ENCODE measurements at regions not wholly inside any gene's neighbourhood (a gene's known extent, or its start where the extent isn't known, plus 50 kb on each side); places are given as distances from the start of the nearest gene placed in this dataset.
"Not testable (repeated sequence)": the region's sequence is repeated elsewhere in the genome, so short reads cannot be mapped to it uniquely, and the experiment has no call there.

DNA sequence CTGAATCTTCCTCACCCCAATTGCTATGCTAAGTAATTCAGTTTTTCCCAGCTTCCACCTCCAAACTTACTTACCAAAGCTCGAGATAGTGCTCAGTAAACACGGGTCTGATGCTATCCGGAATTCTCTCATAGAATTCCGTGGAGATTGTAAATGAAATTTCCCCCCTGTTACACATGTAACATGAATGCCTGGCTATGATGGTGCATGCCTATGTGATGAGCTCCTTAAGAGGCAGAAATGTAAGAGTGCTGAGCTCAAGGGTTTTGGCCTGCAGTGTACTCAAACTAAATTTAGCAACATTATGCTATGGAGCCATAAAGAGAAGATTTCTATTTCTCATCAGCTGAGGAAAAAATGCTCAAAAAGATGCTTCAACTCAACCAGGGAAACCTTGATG, 133.4 kb upstream of the FUT9 start:
- in situ Hi-C loops (cut with MboI; ENCODE audit: low pct_unique_long_range_greater_than_20kb, low sequenced_read_pairs, unreplicated experiment), result no loop called here
- TF ChIP-seq CTCF (IDR thresholded peaks at IDR 0.05; ENCODE audit: extremely low read depth, insufficient read depth, missing control alignments), result no peak
- DNase-seq (ENCODE audit: low spot score), result no peak

DNA sequence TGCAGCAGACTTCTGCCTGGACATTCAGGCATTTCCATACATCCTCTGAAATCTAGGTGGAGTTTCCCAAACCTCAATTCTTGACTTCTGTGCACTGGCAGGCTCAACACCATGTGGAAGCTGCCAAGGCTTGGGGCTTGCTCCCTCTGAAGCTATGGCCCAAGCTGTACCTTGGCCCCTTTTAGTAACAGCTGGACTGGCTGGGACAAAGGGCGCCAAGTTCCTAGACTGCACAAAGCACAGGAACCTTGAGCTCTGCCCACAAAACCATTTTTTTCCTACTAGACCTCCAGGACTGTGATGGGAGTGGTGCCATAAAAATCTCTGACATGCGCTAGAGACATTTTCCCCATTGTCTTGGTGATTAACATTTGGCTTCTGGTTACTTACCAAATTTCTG, 127.1 kb upstream of the FUT9 start:
- in situ Hi-C loops (cut with MboI; ENCODE audit: low pct_unique_long_range_greater_than_20kb, low sequenced_read_pairs, unreplicated experiment); DNase-seq (ENCODE audit: low spot score): not testable (repeated sequence)

DNA sequence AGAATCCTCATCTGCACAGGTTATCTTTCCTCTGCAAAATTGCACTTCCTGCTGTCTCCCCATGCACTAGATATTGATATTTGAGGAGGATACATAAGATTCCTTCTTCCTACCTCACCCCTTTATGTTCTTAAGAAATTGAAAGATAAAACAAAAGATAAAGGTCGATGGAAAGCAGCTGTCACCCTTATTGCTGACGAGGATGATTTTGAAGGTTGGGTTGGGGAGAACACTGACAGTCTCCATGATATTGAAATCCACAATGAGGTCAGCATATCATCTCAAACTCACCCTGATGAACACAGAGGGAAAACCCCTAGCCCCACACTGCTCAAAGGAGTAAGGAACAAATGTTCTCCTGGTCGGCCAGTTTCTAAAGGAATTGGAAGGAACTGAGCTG, 110.6 kb upstream of the FUT9 start:
- in situ Hi-C loops (cut with MboI; ENCODE audit: low pct_unique_long_range_greater_than_20kb, low sequenced_read_pairs, unreplicated experiment), result no loop called here
- no peak for TF ChIP-seq CTCF (IDR thresholded peaks at IDR 0.05; ENCODE audit: extremely low read depth, insufficient read depth, missing control alignments)
- DNase-seq (ENCODE audit: low spot score), result no peak

DNA sequence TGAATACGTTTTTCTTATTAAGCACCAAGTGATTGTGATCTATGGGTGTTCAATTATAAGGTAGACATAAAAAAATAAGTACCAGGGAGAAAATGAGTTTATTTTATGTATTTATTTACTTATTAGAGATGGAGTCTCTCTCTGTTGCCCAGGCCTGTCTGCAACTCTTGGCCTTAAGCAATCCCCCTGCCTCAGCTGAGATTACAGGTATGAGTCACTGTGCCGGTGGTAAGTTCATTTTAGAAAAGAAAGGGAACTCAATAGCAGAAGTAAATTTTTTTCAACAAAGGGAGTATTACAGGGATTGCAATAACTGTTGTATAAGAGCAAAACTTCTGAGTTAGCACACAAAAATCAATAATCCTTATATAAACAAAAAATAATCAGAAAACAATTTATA, 98.7 kb upstream of the FUT9 start:
- no peak for TF ChIP-seq CTCF (IDR thresholded peaks at IDR 0.05; ENCODE audit: extremely low read depth, insufficient read depth, missing control alignments)
- in situ Hi-C loops (cut with MboI; ENCODE audit: low pct_unique_long_range_greater_than_20kb, low sequenced_read_pairs, unreplicated experiment), result no loop called here
- DNase-seq (ENCODE audit: low spot score), result no peak

DNA sequence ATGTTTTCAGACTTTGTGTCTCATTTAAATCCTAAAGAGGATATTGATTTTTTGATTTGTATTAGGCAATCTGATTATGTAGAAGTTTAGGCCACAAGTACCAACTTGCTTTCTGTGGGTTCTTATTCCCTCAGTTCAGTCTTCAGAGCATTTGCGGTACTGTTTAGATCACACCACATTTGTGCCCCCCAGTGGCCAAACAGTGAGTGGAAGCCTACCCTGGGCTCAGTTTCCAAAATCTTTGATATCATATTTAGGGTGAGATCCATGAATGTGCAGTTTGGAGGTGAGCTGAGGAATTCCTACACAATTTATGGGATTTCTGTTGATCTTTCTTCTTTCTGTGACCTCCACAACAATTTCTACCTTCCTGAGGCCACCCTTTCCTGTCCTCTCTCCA, 92.3 kb upstream of the FUT9 start:
- DNase-seq (ENCODE audit: low spot score), result peak; percentile 9
- in situ Hi-C loops (cut with MboI; ENCODE audit: low pct_unique_long_range_greater_than_20kb, low sequenced_read_pairs, unreplicated experiment), result no loop called here
- peak; percentile 51 for TF ChIP-seq CTCF (IDR thresholded peaks at IDR 0.05; ENCODE audit: extremely low read depth, insufficient read depth, missing control alignments)

DNA sequence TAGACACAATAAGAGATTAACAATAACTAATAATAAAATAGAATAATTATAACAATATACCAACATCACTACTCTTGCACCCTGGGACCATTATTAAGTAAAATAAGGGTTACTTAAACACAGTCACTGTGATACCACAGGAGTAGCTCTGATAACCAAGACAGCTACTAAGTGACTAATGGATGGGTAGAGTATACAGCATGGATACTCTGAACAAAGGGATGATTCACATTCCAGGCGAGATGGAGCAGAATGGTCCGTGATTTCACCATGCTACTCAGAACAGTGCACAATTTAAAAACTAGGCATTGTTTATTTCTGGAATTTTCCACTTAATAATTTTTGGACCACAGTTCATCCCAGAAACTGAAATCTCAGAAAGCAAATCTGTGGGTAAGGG, 80.0 kb upstream of the FUT9 start:
- no peak for DNase-seq (ENCODE audit: low spot score)
- TF ChIP-seq CTCF (IDR thresholded peaks at IDR 0.05; ENCODE audit: extremely low read depth, insufficient read depth, missing control alignments), result no peak
- in situ Hi-C loops (cut with MboI; ENCODE audit: low pct_unique_long_range_greater_than_20kb, low sequenced_read_pairs, unreplicated experiment), result no loop called here

- no peak for DNase-seq (ENCODE audit: low spot score)
- TF ChIP-seq CTCF (IDR thresholded peaks at IDR 0.05; ENCODE audit: extremely low read depth, insufficient read depth, missing control alignments), result no peak
- in situ Hi-C loops (cut with MboI; ENCODE audit: low pct_unique_long_range_greater_than_20kb, low sequenced_read_pairs, unreplicated experiment), result no loop called here
Observed at GRCh38 chr6:95946906-95947305, 68.9 kb upstream of the FUT9 start.
